Activated naive CD4-positive, alpha-beta T cell treated with anti-CD3 and anti-CD28 coated beads, Interleukin-2, amount 50 U/mL, for 24 hours (primary cell): ENCODE measurements at regions not wholly inside any gene's neighbourhood (a gene's known extent, or its start where the extent isn't known, plus 50 kb on each side); places are given as distances from the start of the nearest gene placed in this dataset.

Experiments
- H3K27ac Mint-ChIP-seq: one replicate; pipeline ENCODE4 v1.8.0; 2021; ENCODE audit warnings: mild to moderate bottlenecking, mixed read lengths
- H3K27me3 Mint-ChIP-seq: one replicate; pipeline ENCODE4 v1.8.0; 2021; ENCODE audit warnings: mixed read lengths
- H3K36me3 Mint-ChIP-seq: one replicate; pipeline ENCODE4 v1.8.0; 2021; ENCODE audit warnings: mixed read lengths
- H3K4me1 Mint-ChIP-seq: one replicate; pipeline ENCODE4 v1.8.0; 2021; ENCODE audit warnings: mixed read lengths
- H3K4me3 Mint-ChIP-seq: one replicate; pipeline ENCODE4 v1.8.0; 2021; ENCODE audit warnings: mild to moderate bottlenecking, mixed read lengths
- H3K9me3 Mint-ChIP-seq: one replicate; pipeline ENCODE4 v1.8.0; 2021; ENCODE audit warnings: mixed read lengths

DNA sequence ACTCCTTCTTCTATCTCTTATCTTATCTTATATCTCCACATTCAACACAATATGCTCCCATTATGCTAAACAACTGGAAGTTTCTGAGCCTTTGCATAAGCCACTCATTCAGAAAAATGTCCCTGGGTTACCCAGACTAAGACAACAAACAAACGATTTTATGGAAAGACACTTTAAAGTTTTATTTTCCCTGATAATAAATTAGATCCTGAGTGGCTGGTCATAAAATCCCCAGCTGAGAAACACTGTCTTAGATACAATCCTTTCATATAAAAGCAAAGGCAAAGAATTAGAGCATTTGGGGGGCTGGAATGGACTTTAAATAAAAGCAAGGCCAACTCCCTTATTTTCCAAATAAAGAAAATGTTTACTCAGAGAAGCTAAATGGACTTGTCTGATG is 322.3 kb downstream of the GBE1 start:
- no peaks in the 10 kb centered on the region for H3K27me3 Mint-ChIP-seq
- H3K4me1 Mint-ChIP-seq, result no peaks in the 10 kb centered on the region
- H3K27ac Mint-ChIP-seq, result no peak overlapping the region
- no peaks in the 10 kb centered on the region for H3K36me3 Mint-ChIP-seq
- peaks cover 6% of the 10 kb centered on the region for H3K9me3 Mint-ChIP-seq
- H3K4me3 Mint-ChIP-seq, result no peak overlapping the region

DNA sequence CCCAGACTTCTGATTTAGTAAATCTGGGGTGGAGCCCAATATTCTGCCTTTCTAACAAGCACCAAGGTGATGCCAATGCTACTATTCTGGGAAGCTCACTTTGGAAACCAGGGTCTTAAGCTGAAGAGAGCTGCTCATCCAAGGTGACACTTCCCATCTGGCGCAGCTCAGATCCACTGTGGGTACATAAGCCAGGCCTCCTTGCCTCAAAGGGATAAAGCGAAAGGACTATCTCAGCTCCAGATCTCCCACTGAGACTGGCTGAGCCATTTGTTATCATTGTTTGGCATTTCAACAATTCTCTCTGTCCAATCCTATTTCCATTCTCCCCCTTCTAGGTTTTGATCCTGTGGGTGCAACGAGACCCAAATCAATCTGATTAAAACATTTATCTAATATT is 323.8 kb downstream of the GBE1 start:
- H3K36me3 Mint-ChIP-seq, result no peaks in the 10 kb centered on the region
- H3K27me3 Mint-ChIP-seq, result no peaks in the 10 kb centered on the region
- H3K9me3 Mint-ChIP-seq, result peaks cover 6% of the 10 kb centered on the region
- H3K4me3 Mint-ChIP-seq, result no peak overlapping the region
- H3K4me1 Mint-ChIP-seq, result no peaks in the 10 kb centered on the region
- no peak overlapping the region for H3K27ac Mint-ChIP-seq

DNA sequence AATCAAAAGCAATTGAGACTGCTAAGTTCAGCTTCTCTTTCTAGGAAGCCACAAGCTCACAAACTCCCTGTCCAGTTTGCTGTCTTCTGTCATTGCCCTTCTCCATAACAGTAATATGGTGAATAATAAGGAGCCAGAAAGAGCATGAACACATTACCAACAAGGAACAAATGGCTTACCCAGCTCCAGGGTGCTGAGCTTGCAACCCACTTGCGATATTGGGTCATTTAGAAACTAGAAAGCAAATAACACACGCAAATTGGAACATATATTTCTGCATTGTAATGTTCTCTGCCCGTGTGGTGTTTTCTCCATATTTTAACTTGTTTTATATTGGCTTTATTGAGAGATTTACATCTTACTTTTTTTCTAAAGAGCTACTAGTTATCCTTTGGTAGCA is 325.3 kb downstream of the GBE1 start:
- H3K4me1 Mint-ChIP-seq, result no peaks in the 10 kb centered on the region

DNA sequence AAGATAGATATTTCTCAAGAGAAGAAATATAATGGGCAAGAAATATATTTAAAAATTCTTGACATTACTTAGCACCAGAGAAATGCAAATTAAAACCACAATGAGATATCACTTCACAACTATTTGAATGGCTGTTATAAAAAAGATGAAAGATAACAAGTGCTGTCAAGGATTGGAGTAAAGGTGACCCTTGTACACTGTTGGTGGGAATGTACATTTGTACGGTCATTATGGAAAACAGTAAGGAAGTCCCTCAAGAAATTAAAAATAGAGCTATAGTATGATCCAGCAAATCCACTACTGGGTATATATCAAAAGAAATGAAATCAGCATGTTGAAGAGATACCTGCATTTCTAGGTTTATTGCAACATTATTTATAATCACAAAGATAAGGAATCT is 326.4 kb downstream of the GBE1 start:
- Mint-ChIP-seq H3K4me1 (no peaks in the 10 kb centered on the region), H3K36me3 (no peaks in the 10 kb centered on the region), H3K27ac (no peak overlapping the region), H3K4me3 (no peak overlapping the region), H3K9me3 (peaks cover 6% of the 10 kb centered on the region), H3K27me3 (no peaks in the 10 kb centered on the region)

More for the DNA sequence above, 325.3 kb downstream of the GBE1 start:
- no peak overlapping the region for H3K4me3 Mint-ChIP-seq
- no peaks in the 10 kb centered on the region for H3K36me3 Mint-ChIP-seq
- peaks cover 6% of the 10 kb centered on the region for H3K9me3 Mint-ChIP-seq
- no peaks in the 10 kb centered on the region for H3K27me3 Mint-ChIP-seq
- H3K27ac Mint-ChIP-seq, result no peak overlapping the region

DNA sequence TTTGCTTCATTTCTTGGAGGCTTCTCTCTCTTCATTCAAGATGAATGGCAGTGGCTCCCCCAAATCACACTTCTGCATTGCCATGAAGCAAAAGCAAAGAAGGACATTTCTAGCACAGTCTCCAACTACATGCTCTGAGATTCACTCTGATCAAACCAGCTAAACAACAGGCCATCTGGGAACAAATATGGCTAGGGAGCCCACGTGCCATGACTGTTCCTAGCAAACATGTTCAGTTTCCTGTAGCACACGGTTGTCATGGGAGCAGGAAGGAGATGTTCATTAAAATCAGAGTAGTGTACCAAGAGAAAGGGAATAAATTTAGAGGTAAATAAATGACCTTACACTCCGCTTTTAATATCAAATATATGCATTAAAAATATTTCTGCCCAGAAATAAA is 327.3 kb downstream of the GBE1 start:
- no peak overlapping the region for H3K4me3 Mint-ChIP-seq
- H3K27me3 Mint-ChIP-seq, result no peaks in the 10 kb centered on the region
- H3K27ac Mint-ChIP-seq, result no peak overlapping the region
- peaks cover 6% of the 10 kb centered on the region for H3K9me3 Mint-ChIP-seq
- H3K36me3 Mint-ChIP-seq, result no peaks in the 10 kb centered on the region
- no peaks in the 10 kb centered on the region for H3K4me1 Mint-ChIP-seq

DNA sequence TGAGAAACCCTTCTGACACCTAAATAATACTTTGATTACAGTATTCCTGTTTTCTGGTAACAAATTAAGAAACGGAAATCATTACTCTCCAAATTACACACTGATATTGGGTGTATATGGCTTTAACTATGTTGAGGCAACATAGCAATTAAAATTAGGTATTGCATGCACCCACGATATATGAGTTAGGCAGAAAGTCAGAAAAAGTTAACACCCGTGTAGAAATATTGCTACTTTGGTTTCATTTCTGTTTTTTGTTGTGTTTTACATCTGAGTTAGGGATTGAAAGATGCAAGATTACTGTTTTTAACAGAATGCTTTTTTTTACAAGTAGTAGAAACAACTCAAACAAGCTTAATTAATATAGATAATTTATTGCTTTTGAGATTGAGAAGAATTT is 327.8 kb downstream of the GBE1 start:
- no peak overlapping the region for H3K27ac Mint-ChIP-seq

DNA sequence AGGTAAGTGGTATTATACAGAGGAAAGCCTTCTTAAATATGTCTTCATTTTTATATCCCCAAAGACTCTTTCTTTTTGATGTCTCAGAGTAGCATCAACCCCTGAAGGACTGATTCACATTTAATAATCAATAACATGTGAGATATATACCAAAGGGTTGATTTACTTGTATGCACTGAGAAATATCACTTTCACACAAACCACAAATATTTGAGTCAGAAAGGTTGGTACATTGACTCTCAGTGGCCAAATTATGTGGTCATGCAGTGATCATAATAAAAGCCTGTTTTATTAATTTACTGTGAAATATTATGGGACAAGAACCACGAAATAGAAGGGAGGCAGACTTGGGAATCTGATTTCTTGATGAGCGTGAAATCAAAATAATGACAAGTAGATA is 329.0 kb downstream of the GBE1 start:
- H3K36me3 Mint-ChIP-seq, result no peaks in the 10 kb centered on the region
- H3K27me3 Mint-ChIP-seq, result no peaks in the 10 kb centered on the region
- H3K27ac Mint-ChIP-seq, result no peak overlapping the region
- no peaks in the 10 kb centered on the region for H3K9me3 Mint-ChIP-seq
- no peaks in the 10 kb centered on the region for H3K4me1 Mint-ChIP-seq
- H3K4me3 Mint-ChIP-seq, result no peak overlapping the region

More for the DNA sequence above, 327.8 kb downstream of the GBE1 start:
- Mint-ChIP-seq H3K4me3 (no peak overlapping the region), H3K27me3 (no peaks in the 10 kb centered on the region), H3K9me3 (peaks cover 6% of the 10 kb centered on the region), H3K4me1 (no peaks in the 10 kb centered on the region), H3K36me3 (no peaks in the 10 kb centered on the region)

DNA sequence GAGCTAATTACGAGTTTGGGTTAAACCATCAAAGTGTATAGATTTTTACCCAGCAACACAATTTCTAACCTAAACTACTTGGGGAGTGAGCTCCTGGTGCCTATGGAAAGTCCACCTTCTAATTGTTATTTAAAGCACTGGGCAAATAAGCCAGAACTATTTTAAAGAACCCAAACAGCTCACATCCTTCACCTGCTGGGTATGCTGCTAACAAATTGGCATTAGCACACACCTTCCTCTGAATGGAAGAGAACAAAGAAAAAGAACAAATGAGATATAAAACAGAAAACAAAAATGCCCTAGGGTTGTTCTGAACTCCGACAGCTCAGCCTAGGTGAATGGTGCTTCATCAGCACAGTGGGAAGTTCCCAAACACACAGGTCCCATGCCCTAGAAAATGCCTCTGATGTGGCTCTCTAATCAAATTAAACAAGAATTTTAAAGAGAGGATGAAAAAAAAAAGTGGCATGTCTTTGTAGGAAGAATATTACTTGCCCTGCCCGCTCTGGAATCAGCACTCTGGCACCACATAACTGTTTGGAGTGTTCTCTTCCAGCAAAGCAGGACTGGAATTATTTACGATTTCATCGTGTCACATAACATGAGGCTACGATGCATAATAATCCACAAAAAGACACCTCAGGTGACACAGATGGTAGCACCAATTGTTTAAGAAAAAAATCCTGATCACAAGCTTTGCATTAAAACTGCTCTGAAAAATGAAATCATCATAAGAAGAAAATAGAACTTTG is 334.4 kb downstream of the GBE1 start:
- no peaks in the 10 kb centered on the region for H3K36me3 Mint-ChIP-seq
- H3K4me1 Mint-ChIP-seq, result no peaks in the 10 kb centered on the region
- H3K4me3 Mint-ChIP-seq, result no peak overlapping the region
- no peaks in the 10 kb centered on the region for H3K27me3 Mint-ChIP-seq
- H3K9me3 Mint-ChIP-seq, result no peaks in the 10 kb centered on the region
- H3K27ac Mint-ChIP-seq, result no peak overlapping the region

DNA sequence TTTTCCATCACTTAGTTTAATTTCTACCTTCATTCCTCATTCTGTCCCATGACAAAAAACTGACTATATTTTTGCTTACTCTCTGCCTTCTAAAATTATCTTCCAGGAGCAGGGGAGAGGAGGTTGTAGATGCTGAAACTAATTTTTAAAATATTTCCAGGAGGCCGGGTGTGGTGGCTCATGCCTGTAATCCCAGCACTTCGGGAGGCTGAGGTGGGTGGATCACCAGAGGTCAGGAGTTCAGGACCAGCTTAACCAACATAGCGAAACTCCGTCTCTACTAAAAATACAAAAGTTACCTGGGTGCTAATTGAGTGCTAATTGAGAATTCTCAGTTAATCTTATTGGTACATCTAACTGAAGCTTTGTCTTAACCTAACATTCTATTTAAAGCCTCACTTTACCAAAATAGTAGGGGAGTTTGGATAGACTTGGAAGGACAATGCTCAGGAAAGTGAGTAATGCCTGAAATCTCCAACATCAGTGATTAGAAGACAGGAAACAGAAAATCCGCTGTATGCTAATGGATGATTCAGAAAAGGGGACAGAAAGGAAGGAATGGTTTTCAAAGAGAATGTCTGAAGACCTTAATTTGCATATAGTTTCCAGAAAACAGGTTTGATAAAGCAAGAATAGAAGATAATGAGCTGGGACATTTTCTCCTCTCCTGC is 336.1 kb downstream of the GBE1 start:
- H3K36me3 Mint-ChIP-seq, result no peaks in the 10 kb centered on the region
- H3K27ac Mint-ChIP-seq, result no peak overlapping the region
- H3K4me3 Mint-ChIP-seq, result no peak overlapping the region
- no peaks in the 10 kb centered on the region for H3K4me1 Mint-ChIP-seq
- H3K9me3 Mint-ChIP-seq, result no peaks in the 10 kb centered on the region
- H3K27me3 Mint-ChIP-seq, result no peaks in the 10 kb centered on the region

DNA sequence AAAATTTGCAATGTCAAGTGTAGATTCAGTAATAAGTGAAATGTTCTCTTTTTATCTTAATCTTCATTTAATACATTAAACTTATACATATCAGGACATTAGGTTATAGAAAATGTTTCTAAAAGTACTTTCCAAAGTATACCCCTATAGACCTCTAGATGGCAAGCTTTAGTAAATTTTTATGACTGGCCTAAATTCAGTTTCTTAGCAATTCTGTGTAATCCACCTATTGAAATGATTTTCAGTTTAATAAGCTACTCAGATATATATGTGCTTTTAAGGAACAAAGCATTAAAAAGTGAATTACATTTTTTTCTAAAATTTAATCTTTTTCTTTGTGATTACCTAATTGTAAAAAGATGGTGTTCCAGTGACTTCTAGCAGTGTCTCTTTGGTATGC is 342.2 kb downstream of the GBE1 start:
- Mint-ChIP-seq H3K36me3 (no peaks in the 10 kb centered on the region), H3K27me3 (no peaks in the 10 kb centered on the region), H3K4me1 (no peaks in the 10 kb centered on the region), H3K27ac (no peak overlapping the region), H3K9me3 (peaks cover 5% of the 10 kb centered on the region), H3K4me3 (no peak overlapping the region)

DNA sequence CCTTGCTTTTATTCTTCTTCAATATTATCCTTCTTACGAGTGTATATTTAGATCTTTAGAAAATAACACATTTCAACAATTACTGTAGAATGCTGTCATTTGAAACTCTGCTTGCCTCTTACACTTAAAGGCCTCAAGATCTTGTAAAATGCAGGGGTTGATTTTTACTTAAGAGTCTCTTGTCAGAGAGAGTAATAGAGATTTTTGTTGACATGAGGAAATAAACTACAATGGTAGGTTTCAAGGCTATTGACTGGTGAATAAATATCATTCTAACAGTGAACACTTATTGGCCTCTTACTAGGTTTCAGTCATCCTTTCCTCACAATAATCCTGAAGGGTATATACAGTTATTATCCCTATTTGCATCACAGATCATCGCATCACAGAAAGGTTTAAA is 344.6 kb downstream of the GBE1 start:
- Mint-ChIP-seq H3K4me3 (no peak overlapping the region), H3K27ac (no peak overlapping the region), H3K36me3 (no peaks in the 10 kb centered on the region), H3K27me3 (no peaks in the 10 kb centered on the region), H3K9me3 (peaks cover 5% of the 10 kb centered on the region), H3K4me1 (no peaks in the 10 kb centered on the region)

DNA sequence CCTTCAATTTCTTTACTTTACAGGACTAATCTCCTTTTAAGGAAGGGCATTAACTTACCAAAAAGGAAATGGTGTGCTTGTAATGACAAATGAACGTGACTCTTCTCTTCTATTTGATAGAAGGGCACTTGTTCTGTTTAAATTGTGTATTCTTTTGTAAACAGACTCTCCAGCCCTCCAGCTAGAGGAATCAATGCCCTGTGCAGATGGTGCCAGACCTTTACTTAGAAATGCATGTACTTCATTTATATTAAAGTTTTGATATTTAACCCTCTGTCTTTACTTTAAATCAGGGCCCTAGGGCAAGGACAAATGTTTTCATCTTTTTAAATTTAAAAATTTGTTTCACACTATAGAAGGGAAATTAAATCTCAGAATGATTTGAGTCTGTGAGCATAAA is 355.1 kb downstream of the GBE1 start:
- no peaks in the 10 kb centered on the region for H3K9me3 Mint-ChIP-seq
- H3K4me3 Mint-ChIP-seq, result no peak overlapping the region
- no peaks in the 10 kb centered on the region for H3K4me1 Mint-ChIP-seq
- H3K27ac Mint-ChIP-seq, result no peak overlapping the region
- no peaks in the 10 kb centered on the region for H3K27me3 Mint-ChIP-seq
- H3K36me3 Mint-ChIP-seq, result no peaks in the 10 kb centered on the region

DNA sequence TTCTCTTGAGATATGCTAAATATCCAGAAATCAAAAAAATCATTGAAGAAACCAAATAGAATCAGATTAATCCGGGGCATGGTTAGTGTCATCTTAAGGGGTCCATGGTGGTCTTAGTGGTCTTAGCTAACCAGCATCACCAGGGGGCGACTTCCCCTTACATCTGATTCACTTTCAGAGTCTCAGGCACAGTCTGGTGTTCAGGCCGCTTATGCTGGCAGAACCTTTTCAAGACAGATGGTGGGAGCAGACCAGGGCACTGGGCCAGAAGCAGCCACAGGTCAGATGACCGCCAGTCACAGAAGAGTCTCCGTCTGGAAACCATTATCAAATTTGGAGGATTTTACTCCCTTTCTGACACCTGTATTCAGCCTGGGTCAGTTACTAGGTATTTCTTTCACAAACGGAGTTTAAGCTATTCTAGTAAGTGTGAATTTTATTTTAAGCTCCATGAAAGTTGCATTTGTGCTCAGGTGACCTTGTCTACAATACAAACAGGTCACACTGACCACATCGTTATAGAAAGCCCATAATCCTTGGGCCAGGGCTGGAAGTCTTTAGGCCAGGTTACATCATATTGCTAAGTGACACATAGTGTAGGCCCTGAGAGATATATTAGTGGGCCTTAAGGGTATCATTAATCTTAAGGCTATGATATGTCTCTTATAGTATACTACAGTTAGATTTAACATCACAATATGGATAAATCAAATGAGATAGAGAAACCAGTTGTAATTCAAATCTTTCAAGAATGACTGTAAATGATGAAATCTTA is 365.5 kb downstream of the GBE1 start:
- Mint-ChIP-seq H3K27me3 (no peaks in the 10 kb centered on the region), H3K4me3 (no peak overlapping the region), H3K4me1 (no peaks in the 10 kb centered on the region), H3K9me3 (no peaks in the 10 kb centered on the region), H3K36me3 (no peaks in the 10 kb centered on the region), H3K27ac (no peak overlapping the region)

DNA sequence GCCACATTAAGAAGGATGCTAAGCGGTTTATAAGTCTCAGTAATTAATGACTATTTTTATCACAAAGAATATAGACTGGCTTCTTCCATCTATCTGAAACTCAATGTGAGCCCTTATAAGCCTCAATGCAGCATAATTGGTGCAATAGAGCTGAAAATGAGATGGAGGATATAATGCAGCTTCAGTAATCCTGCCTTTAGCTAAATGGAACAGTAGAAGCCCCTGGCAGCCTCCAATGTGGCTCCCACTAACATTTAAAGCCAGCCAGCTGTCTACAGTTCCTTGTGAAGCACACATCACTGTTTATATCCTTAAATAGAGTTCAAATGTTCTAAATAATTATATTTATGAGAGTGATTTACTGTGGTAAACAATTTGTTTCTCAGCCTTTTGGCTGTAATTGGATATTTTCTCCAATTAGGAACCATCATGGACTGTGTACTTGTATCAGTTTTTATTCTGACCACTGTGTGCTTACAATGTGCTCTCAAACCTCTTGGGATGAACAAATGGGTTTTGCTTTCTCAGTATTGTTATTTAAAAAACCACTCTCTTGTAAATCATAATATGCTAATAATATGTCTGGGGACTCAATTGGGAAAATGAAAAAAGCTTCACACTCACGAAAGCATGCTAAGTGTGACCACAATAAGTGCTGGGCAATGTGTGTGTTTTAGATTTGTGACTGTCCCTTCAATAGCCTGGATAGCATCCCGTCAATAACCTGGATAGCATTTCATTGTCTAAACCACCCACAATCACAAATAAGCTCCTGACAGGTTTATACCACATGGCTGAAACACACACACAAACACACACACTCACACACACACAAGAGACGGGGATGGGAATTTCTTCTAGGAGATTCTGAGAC is 366.6 kb downstream of the GBE1 start:
- H3K27me3 Mint-ChIP-seq, result no peaks in the 10 kb centered on the region
- no peak overlapping the region for H3K27ac Mint-ChIP-seq
- no peaks in the 10 kb centered on the region for H3K4me1 Mint-ChIP-seq
- H3K36me3 Mint-ChIP-seq, result no peaks in the 10 kb centered on the region
- H3K9me3 Mint-ChIP-seq, result no peaks in the 10 kb centered on the region
- H3K4me3 Mint-ChIP-seq, result no peak overlapping the region

DNA sequence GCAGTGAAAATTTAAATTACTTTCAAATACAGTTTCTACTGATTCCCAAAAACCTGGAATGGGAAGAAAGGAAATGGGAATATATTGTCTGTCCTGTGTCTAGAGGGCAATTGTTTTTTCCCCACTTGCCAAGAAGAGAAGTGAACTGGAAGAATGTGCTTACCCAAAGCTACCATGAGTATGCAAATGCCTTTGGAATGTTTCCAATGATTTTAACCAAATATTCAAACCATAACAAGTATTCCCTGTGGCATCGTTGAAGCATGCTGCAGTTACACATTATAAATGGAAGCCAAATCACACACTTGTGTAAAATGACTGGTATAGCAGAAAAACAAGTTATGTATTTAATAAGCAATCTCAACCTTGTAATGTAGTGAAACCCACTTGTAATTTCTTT is 368.2 kb downstream of the GBE1 start:
- no peaks in the 10 kb centered on the region for H3K27me3 Mint-ChIP-seq
- no peaks in the 10 kb centered on the region for H3K36me3 Mint-ChIP-seq
- no peaks in the 10 kb centered on the region for H3K9me3 Mint-ChIP-seq
- no peaks in the 10 kb centered on the region for H3K4me1 Mint-ChIP-seq
- H3K27ac Mint-ChIP-seq, result no peak overlapping the region
- H3K4me3 Mint-ChIP-seq, result no peak overlapping the region
